GM23338 (cell line): ENCODE measurements at regions not wholly inside any gene's neighbourhood (a gene's known extent, or its start where the extent isn't known, plus 50 kb on each side); places are given as distances from the start of the nearest gene placed in this dataset.

Source experiments
- ATAC-seq: fragments of 200-7000 bp; cut with Tn5 transposase; 3 replicates; pipeline ENCODE4 v1.9.1; 2020
- DNase-seq: peaks from one replicate; pipeline ENCODE4 v3.0.0-alpha.2; 2015; ENCODE audit warnings: low spot score
- H2AFZ ChIP-seq: fragments of 200-600 bp; sonication (generic); 2 replicates; pipeline ENCODE4 v1.8.0; 2016; ENCODE audit warnings: antibody characterized with exemption, mild to moderate bottlenecking, moderate library complexity
- H3F3A ChIP-seq: fragments of 200-600 bp; sonication (generic); replicated peaks from 2 replicates; pipeline ENCODE4 v1.8.0; 2017; ENCODE audit warnings: antibody characterized with exemption, mixed run types, low read depth
- H3K27ac ChIP-seq: fragments of 200-600 bp; sonication (generic); 2 replicates; pipeline ENCODE4 v1.6.1; 2016; ENCODE audit warnings: low read depth
- H3K27me3 ChIP-seq: fragments of 200-600 bp; sonication (generic); 2 replicates; pipeline ENCODE4 v1.8.0; 2016; ENCODE audit warnings: mild to moderate bottlenecking, mixed run types, moderate library complexity; ENCODE audit not compliant: insufficient read depth
- H3K36me3 ChIP-seq: fragments of 200-600 bp; sonication (generic); 2 replicates; pipeline ENCODE4 v1.8.0; 2016; ENCODE audit warnings: mild to moderate bottlenecking; ENCODE audit not compliant: insufficient read depth
- H3K4me1 ChIP-seq: fragments of 200-600 bp; sonication (generic); 2 replicates; pipeline ENCODE4 v1.8.0; 2016; ENCODE audit warnings: mild to moderate bottlenecking, moderate library complexity; ENCODE audit not compliant: insufficient read depth
- H3K4me2 ChIP-seq: fragments of 200-600 bp; sonication (generic); 2 replicates; pipeline ENCODE4 v1.7.1; 2017; ENCODE audit warnings: mixed run types
- H3K4me3 ChIP-seq: fragments of 200-600 bp; sonication (generic); 2 replicates; pipeline ENCODE4 v1.6.1; 2016; ENCODE audit warnings: mixed run types
- H3K79me2 ChIP-seq: fragments of 200-600 bp; sonication (generic); replicated peaks from 2 replicates; pipeline ENCODE4 v1.8.0; 2017; ENCODE audit warnings: mild to moderate bottlenecking; ENCODE audit not compliant: insufficient read depth
- H3K9me2 ChIP-seq: fragments of 200-600 bp; sonication (generic); 2 replicates; pipeline ENCODE4 v1.8.0; 2017; ENCODE audit not compliant: insufficient read depth
- H4K20me1 ChIP-seq: fragments of 200-600 bp; sonication (generic); replicated peaks from 2 replicates; pipeline ENCODE4 v1.8.0; 2017; ENCODE audit warnings: mild to moderate bottlenecking; ENCODE audit not compliant: insufficient read depth
- H3K27ac Mint-ChIP-seq: 2 replicates; pipeline ENCODE4 v1.8.0; 2020; ENCODE audit warnings: inconsistent platforms, mild to moderate bottlenecking, moderate library complexity, mixed read lengths
- H3K27me3 Mint-ChIP-seq: 3 replicates; pipeline ENCODE4 v1.8.0; 2022; ENCODE audit warnings: low read depth, mild to moderate bottlenecking, moderate library complexity, mixed read lengths, inconsistent platforms; ENCODE audit not compliant: insufficient read depth, poor library complexity
- H3K36me3 Mint-ChIP-seq: 3 replicates; pipeline ENCODE4 v1.8.0; 2021; ENCODE audit warnings: low read depth, mild to moderate bottlenecking, inconsistent platforms, moderate library complexity, mixed read lengths
- H3K4me1 Mint-ChIP-seq: 3 replicates; pipeline ENCODE4 v1.8.0; 2020; ENCODE audit warnings: mild to moderate bottlenecking, inconsistent platforms, mixed read lengths
- H3K4me3 Mint-ChIP-seq: 3 replicates; pipeline ENCODE4 v1.8.0; 2021; ENCODE audit warnings: moderate library complexity, mild to moderate bottlenecking, inconsistent platforms, mixed read lengths
- H3K9me3 Mint-ChIP-seq: 3 replicates; pipeline ENCODE4 v1.8.0; 2020; ENCODE audit warnings: moderate library complexity, mild to moderate bottlenecking, inconsistent platforms, mixed read lengths
- CREB1 ChIP-seq: fragments of 250-450 bp; sonication (Bioruptor Pico); IDR thresholded peaks from 2 replicates; pipeline ENCODE4 v1.5.0; 2020; ENCODE audit warnings: low read depth, mild to moderate bottlenecking, moderate library complexity
- POLR2AphosphoS5 ChIP-seq: IDR thresholded peaks from 2 replicates; pipeline ENCODE4 v1.6.1; 2016; ENCODE audit warnings: antibody characterized with exemption, low read depth
- STAT1 ChIP-seq: IDR thresholded peaks from one replicate; pipeline ENCODE4 v1.6.1; 2016; ENCODE audit warnings: antibody characterized with exemption; ENCODE audit not compliant: unreplicated experiment
- TF ChIP-seq, protein P1 (sequence below): fragments of 250-450 bp; sonication (Bioruptor Pico); IDR thresholded peaks from 2 replicates; pipeline ENCODE4 v1.5.0; 2020; ENCODE audit warnings: mild to moderate bottlenecking, moderate library complexity
- TF ChIP-seq, protein P2 (sequence below): IDR thresholded peaks from 2 replicates; pipeline ENCODE4 v1.6.1; 2016; ENCODE audit warnings: antibody characterized with exemption

DNA sequence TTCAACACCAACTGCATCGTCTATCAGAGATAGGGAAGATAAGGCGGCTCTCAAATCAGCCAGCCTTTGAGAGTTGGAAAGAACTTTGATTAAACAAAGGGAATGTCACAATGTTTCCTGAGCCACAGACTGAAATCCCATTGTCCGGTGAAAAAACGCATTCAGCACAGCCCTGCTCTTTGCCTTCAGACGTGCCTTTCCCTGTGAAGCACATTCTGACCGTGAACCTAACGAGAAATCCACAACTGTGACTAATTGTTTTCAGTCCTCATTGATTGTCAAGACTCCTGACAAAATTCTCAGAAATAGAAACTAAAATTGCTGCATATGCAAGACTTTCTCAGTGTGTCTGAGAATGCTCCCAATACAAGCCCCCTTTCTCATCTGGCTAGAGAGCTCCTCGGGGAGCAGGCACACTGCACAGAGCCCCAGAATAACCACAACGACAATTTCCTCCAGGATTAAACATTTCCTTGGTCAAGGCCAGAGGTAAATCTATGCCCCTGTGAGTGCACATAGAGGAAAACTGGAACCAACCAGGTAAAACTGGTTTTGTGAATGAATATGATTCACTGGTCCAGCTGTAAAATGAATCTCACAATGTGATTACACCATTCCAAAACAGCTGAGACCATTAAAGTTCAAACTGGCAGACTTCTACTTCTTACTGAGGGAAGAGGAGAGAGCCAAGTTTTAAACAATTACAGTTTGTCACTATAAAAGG, 561.9 kb upstream of the ID2 start (continued):
- TF ChIP-seq, protein P1, sequence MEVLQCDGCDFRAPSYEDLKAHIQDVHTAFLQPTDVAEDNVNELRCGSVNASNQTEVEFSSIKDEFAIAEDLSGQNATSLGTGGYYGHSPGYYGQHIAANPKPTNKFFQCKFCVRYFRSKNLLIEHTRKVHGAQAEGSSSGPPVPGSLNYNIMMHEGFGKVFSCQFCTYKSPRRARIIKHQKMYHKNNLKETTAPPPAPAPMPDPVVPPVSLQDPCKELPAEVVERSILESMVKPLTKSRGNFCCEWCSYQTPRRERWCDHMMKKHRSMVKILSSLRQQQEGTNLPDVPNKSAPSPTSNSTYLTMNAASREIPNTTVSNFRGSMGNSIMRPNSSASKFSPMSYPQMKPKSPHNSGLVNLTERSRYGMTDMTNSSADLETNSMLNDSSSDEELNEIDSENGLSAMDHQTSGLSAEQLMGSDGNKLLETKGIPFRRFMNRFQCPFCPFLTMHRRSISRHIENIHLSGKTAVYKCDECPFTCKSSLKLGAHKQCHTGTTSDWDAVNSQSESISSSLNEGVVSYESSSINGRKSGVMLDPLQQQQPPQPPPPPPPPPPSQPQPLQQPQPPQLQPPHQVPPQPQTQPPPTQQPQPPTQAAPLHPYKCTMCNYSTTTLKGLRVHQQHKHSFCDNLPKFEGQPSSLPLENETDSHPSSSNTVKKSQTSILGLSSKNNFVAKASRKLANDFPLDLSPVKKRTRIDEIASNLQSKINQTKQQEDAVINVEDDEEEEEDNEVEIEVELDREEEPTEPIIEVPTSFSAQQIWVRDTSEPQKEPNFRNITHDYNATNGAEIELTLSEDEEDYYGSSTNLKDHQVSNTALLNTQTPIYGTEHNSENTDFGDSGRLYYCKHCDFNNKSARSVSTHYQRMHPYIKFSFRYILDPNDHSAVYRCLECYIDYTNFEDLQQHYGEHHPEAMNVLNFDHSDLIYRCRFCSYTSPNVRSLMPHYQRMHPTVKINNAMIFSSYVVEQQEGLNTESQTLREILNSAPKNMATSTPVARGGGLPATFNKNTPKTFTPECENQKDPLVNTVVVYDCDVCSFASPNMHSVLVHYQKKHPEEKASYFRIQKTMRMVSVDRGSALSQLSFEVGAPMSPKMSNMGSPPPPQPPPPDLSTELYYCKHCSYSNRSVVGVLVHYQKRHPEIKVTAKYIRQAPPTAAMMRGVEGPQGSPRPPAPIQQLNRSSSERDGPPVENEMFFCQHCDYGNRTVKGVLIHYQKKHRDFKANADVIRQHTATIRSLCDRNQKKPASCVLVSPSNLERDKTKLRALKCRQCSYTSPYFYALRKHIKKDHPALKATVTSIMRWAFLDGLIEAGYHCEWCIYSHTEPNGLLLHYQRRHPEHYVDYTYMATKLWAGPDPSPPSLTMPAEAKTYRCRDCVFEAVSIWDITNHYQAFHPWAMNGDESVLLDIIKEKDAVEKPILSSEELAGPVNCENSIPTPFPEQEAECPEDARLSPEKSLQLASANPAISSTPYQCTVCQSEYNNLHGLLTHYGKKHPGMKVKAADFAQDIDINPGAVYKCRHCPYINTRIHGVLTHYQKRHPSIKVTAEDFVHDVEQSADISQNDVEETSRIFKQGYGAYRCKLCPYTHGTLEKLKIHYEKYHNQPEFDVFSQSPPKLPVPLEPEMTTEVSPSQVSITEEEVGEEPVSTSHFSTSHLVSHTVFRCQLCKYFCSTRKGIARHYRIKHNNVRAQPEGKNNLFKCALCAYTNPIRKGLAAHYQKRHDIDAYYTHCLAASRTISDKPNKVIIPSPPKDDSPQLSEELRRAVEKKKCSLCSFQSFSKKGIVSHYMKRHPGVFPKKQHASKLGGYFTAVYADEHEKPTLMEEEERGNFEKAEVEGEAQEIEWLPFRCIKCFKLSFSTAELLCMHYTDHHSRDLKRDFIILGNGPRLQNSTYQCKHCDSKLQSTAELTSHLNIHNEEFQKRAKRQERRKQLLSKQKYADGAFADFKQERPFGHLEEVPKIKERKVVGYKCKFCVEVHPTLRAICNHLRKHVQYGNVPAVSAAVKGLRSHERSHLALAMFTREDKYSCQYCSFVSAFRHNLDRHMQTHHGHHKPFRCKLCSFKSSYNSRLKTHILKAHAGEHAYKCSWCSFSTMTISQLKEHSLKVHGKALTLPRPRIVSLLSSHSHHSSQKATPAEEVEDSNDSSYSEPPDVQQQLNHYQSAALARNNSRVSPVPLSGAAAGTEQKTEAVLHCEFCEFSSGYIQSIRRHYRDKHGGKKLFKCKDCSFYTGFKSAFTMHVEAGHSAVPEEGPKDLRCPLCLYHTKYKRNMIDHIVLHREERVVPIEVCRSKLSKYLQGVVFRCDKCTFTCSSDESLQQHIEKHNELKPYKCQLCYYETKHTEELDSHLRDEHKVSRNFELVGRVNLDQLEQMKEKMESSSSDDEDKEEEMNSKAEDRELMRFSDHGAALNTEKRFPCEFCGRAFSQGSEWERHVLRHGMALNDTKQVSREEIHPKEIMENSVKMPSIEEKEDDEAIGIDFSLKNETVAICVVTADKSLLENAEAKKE (CRISPR knock-in tag) = no peak

DNA sequence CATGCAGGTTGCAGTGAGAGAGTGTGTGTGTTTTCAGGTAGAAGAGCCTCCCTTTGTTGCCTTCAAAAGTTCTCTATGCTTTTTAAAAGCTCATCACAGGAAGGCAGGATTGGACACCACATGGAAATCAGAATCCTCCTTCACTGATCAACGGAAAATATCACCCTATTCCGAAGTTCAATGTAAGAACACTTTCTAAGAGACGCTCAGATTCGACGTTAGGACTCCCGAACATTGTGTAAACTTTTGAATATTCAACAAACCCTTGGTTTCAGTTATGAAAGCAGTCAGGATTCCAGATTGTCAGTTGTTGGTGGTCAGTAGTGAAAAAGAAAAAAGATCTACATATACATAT, 561.4 kb upstream of the ID2 start:
- H3K27ac Mint-ChIP-seq = no peak overlapping the region
- H3K9me2 ChIP-seq = no peaks in the 10 kb centered on the region
- peaks cover 4% of the 10 kb centered on the region; the same call in 1 of the 2 replicates for H3K4me1 ChIP-seq
- no peaks in the 10 kb centered on the region for H3K27me3 ChIP-seq
- no peaks in the 10 kb centered on the region for H3K9me3 Mint-ChIP-seq
- no peaks in the 10 kb centered on the region for H3K36me3 ChIP-seq
- no peak for DNase-seq
- no peaks in the 10 kb centered on the region for H3K79me2 ChIP-seq
- H2AFZ ChIP-seq = peak overlapping the region; percentile 83
- H3K27ac ChIP-seq = no peak overlapping the region
- ATAC-seq = no peak
- H3K4me3 ChIP-seq = no peak overlapping the region
- no peaks in the 10 kb centered on the region for H4K20me1 ChIP-seq
- H3F3A ChIP-seq = no peaks in the 10 kb centered on the region
- H3K4me2 ChIP-seq = no peak overlapping the region
- TF ChIP-seq, protein P2, sequence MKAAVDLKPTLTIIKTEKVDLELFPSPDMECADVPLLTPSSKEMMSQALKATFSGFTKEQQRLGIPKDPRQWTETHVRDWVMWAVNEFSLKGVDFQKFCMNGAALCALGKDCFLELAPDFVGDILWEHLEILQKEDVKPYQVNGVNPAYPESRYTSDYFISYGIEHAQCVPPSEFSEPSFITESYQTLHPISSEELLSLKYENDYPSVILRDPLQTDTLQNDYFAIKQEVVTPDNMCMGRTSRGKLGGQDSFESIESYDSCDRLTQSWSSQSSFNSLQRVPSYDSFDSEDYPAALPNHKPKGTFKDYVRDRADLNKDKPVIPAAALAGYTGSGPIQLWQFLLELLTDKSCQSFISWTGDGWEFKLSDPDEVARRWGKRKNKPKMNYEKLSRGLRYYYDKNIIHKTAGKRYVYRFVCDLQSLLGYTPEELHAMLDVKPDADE = no peak
- TF ChIP-seq STAT1 (no peak), CREB1 (CRISPR knock-in tag) (no peak), POLR2AphosphoS5 (no peak)
- H3K4me3 Mint-ChIP-seq = no peak overlapping the region
- peaks cover 5% of the 10 kb centered on the region for H3K27me3 Mint-ChIP-seq
- H3K4me1 Mint-ChIP-seq = peaks cover 11% of the 10 kb centered on the region
- H3K36me3 Mint-ChIP-seq = no peaks in the 10 kb centered on the region
